SK-N-SH (cell line): ENCODE measurements at regions not wholly inside any gene's neighbourhood (a gene's known extent, or its start where the extent isn't known, plus 50 kb on each side); places are given as distances from the start of the nearest gene placed in this dataset.

Source experiments
- CTCF ChIA-PET: fragments of 300-600, 350-600 bp; formaldehyde crosslinking; extraction: SDS; loops from one replicate; lab custom pipeline; 2021; lab: Yijun Ruan, JAX
- POLR2A ChIA-PET: fragments of 350-600 bp; sonication (Branson Sonifier 250); formaldehyde crosslinking; extraction: SDS; loops from one replicate; lab custom pipeline; 2020; ENCODE audit warnings: antibody characterized with exemption, inconsistent platforms; lab: Yijun Ruan, JAX
- DNase-seq: peaks from one replicate; pipeline ENCODE4 v3.0.0; 2012
- H2AFZ ChIP-seq: fragments of 200-600 bp; sonication (generic); 2 replicates; pipeline ENCODE4 v1.8.1; 2016; ENCODE audit warnings: antibody characterized with exemption, mild to moderate bottlenecking, low read depth
- H3F3A ChIP-seq: fragments of 200-600 bp; sonication (generic); replicated peaks from 2 replicates; pipeline ENCODE3; 2016; ENCODE audit warnings: antibody characterized with exemption, mild to moderate bottlenecking; ENCODE audit not compliant: insufficient read depth
- H3K27ac ChIP-seq, 2 experiments: fragments of 200-500 bp in 1 of 2; fragments of 200-600 bp in 1 of 2; sonication (Bioruptor generic) in 1 of 2; sonication (generic), shearing (Covaris generic) in 1 of 2; 2 replicates each; pipeline versions ENCODE4 v1.5.1 to v1.6.1; 2014 to 2016; ENCODE audit warnings: low read depth in 2 of 2, inconsistent platforms in 1 of 2, low read length in 1 of 2, mild to moderate bottlenecking in 1 of 2, mixed read lengths in 1 of 2
- H3K27me3 ChIP-seq: fragments of 200-600 bp; sonication (generic), shearing (Covaris generic); 2 replicates; pipeline ENCODE4 v1.6.1; 2016; ENCODE audit warnings: mixed run types; ENCODE audit not compliant: insufficient read depth
- H3K36me3 ChIP-seq, 2 experiments: fragments of 200-500 bp in 1 of 2; fragments of 200-600 bp in 1 of 2; sonication (Bioruptor generic) in 1 of 2; sonication (generic) in 1 of 2; replicated peaks in 1 of 2; 2 replicates each; pipeline versions ENCODE3 to v1.5.1; 2014 to 2016; ENCODE audit warnings: low read length in 1 of 2, mild to moderate bottlenecking in 1 of 2; ENCODE audit not compliant: insufficient read depth in 2 of 2, control insufficient read depth in 1 of 2
- H3K4me1 ChIP-seq, 2 experiments: fragments of 200-500 bp in 1 of 2; fragments of 200-600 bp in 1 of 2; sonication (Bioruptor generic) in 1 of 2; sonication (generic), shearing (Covaris generic) in 1 of 2; 2 replicates each; pipeline versions ENCODE4 v1.5.1 to v1.6.1; 2014 to 2016; ENCODE audit warnings: low read depth in 1 of 2, low read length in 1 of 2, mixed run types in 1 of 2; ENCODE audit not compliant: insufficient read depth in 2 of 2, control insufficient read depth in 1 of 2
- H3K4me2 ChIP-seq: fragments of 200-600 bp; sonication (generic), shearing (Covaris generic); 2 replicates; pipeline ENCODE4 v1.6.1; 2017; ENCODE audit warnings: mixed run types
- H3K4me3 ChIP-seq, 2 experiments: fragments of 200-500 bp in 1 of 2; fragments of 200-600 bp in 1 of 2; sonication (Bioruptor generic) in 1 of 2; sonication (generic), shearing (Covaris generic) in 1 of 2; 2 replicates each; pipeline versions ENCODE4 v1.5.1 to v1.8.1; 2014 to 2016; ENCODE audit warnings: low read depth in 2 of 2, inconsistent platforms in 1 of 2, low read length in 1 of 2, mild to moderate bottlenecking in 1 of 2, mixed read lengths in 1 of 2, moderate library complexity in 1 of 2
- H3K79me2 ChIP-seq: fragments of 200-600 bp; sonication (generic); 2 replicates; pipeline ENCODE4 v1.8.1; 2017; ENCODE audit warnings: mild to moderate bottlenecking; ENCODE audit not compliant: insufficient read depth
- H3K9ac ChIP-seq: fragments of 200-600 bp; sonication (generic); 2 replicates; pipeline ENCODE4 v1.6.1; 2017; ENCODE audit warnings: mixed run types
- H3K9me2 ChIP-seq: fragments of 200-600 bp; sonication (generic); 2 replicates; pipeline ENCODE4 v1.6.1; 2017; ENCODE audit warnings: mixed run types
- H3K9me3 ChIP-seq: fragments of 200-600 bp; sonication (generic); 2 replicates; pipeline ENCODE4 v1.6.1; 2017; ENCODE audit warnings: mixed run types, mild to moderate bottlenecking, moderate library complexity
- H4K20me1 ChIP-seq: fragments of 200-600 bp; sonication (generic); 2 replicates; pipeline ENCODE4 v1.6.1; 2017; ENCODE audit warnings: mild to moderate bottlenecking, mixed run types; ENCODE audit not compliant: insufficient read depth
- CHD2 ChIP-seq: fragments of 150-350 bp; IDR thresholded peaks from 2 replicates; pipeline ENCODE4 v1.6.1; 2018; ENCODE audit warnings: low read length; ENCODE audit not compliant: partially characterized antibody
- ELF1 ChIP-seq: IDR thresholded peaks from 2 replicates; pipeline ENCODE4 v1.4.0; 2012
- EP300 ChIP-seq, 2 experiments: IDR thresholded peaks; 2 replicates each; pipeline versions ENCODE4 v1.4.0 to v1.6.1; 2012; ENCODE audit warnings: borderline replicate concordance in 1 of 2, low read depth in 1 of 2, low read length in 1 of 2
- EZH2phosphoT487 ChIP-seq: fragments of 200-600 bp; sonication (generic); IDR thresholded peaks from 2 replicates; pipeline ENCODE4 v1.6.1; 2017; ENCODE audit warnings: low read depth, mixed run types, mild to moderate bottlenecking, antibody characterized with exemption, moderate library complexity, borderline replicate concordance
- FOXJ3 ChIP-seq: sonication (generic); formaldehyde crosslinking; IDR thresholded peaks from 2 replicates; pipeline ENCODE4 v1.5.1; 2020; ENCODE audit warnings: mild to moderate bottlenecking, missing genetic modification reagents
- FOXM1 ChIP-seq: IDR thresholded peaks from 2 replicates; pipeline ENCODE4 v1.4.0; 2012; ENCODE audit warnings: low read depth, mild to moderate bottlenecking
- GABPA ChIP-seq: IDR thresholded peaks from 2 replicates; pipeline ENCODE4 v1.4.0; 2012; ENCODE audit warnings: low read depth, mild to moderate bottlenecking
- IRF3 ChIP-seq: fragments of 150-350 bp; IDR thresholded peaks from 2 replicates; pipeline ENCODE4 v1.6.1; 2016; ENCODE audit warnings: mild to moderate bottlenecking, low read depth, low read length
- JUND ChIP-seq: IDR thresholded peaks from 2 replicates; pipeline ENCODE4 v1.4.0; 2012
- MEF2A ChIP-seq: IDR thresholded peaks from 2 replicates; pipeline ENCODE4 v1.4.0; 2012; ENCODE audit warnings: low read depth, borderline replicate concordance
- NFIC ChIP-seq: IDR thresholded peaks from 2 replicates; pipeline ENCODE4 v1.4.0; 2012; ENCODE audit warnings: borderline replicate concordance
- NRF1 ChIP-seq: IDR thresholded peaks from 2 replicates; pipeline ENCODE4 v1.6.1; 2012; ENCODE audit warnings: low read depth, mild to moderate bottlenecking, low read length
- RCOR1 ChIP-seq: fragments of 150-350 bp; IDR thresholded peaks from 2 replicates; pipeline ENCODE4 v1.6.1; 2017; ENCODE audit warnings: antibody characterized with exemption, low read length
- RFX5 ChIP-seq: IDR thresholded peaks from 2 replicates; pipeline ENCODE4 v1.6.1; 2012; ENCODE audit warnings: mild to moderate bottlenecking, improper control_type of control experiment, low read length
- RXRA ChIP-seq: IDR thresholded peaks from 2 replicates; pipeline ENCODE4 v1.4.0; 2012; ENCODE audit warnings: low read depth, mild to moderate bottlenecking, borderline replicate concordance
- SIN3A ChIP-seq: IDR thresholded peaks from 2 replicates; pipeline ENCODE4 v1.6.1; 2012; ENCODE audit warnings: low read depth, mild to moderate bottlenecking, low read length, moderate library complexity, borderline replicate concordance
- SMC3 ChIP-seq: IDR thresholded peaks from 2 replicates; pipeline ENCODE4 v1.6.1; 2012; ENCODE audit warnings: low read depth, low read length, improper control_type of control experiment
- TCF12 ChIP-seq: IDR thresholded peaks from 2 replicates; pipeline ENCODE4 v1.4.0; 2012
- YY1 ChIP-seq: IDR thresholded peaks from 2 replicates; pipeline ENCODE4 v1.4.0; 2012; ENCODE audit warnings: low read depth, mild to moderate bottlenecking
- WGBS: methylation state at CpG from one replicate; pipeline ENCODE4 v1.1.6; 2017; ENCODE audit warnings: low lambda C conversion rate; 5-methylcytosine and 5-hydroxymethylcytosine counted together
- TF ChIP-seq, protein P1 (sequence below): IDR thresholded peaks from 2 replicates; pipeline ENCODE4; 2012
- TF ChIP-seq, protein P2 (sequence below): IDR thresholded peaks from 2 replicates; pipeline ENCODE4 v1.4.0; 2012; ENCODE audit warnings: low read depth

DNA sequence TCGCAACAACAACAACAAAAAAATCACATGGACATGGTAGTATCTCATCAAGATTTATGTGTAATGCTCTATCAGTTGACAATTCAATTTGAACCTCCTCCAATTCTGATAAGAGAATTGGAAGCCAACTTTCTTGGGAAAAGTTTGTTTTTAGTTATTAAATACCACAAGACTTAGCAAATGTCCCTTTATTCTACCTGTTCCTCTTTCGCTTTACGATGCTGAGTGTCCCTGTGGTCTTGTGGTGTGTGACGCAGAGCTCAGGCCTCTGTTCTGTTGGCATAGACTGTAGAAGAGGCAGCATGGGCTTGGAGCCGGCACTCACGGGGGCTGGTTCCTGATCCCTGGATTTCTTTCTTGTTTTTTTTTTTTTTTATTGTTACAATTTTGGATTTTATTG lies 76.7 kb downstream of the PSMB1 start:
- Histone ChIP-seq H3K9me2 (no peaks in the 10 kb centered on the region), H3K27me3 (no peaks in the 10 kb centered on the region; the same call in 1 of the 2 replicates), H3F3A (no peaks in the 10 kb centered on the region), H4K20me1 (no peaks in the 10 kb centered on the region), H3K4me2 (no peak overlapping the region), H3K36me3 (no peaks in the 10 kb centered on the region), H3K9me3 (no peaks in the 10 kb centered on the region), H3K27ac (no peak overlapping the region), H2AFZ (no peak overlapping the region), H3K79me2 (no peaks in the 10 kb centered on the region), H3K4me1 (peaks cover 0 to 3% of the 10 kb centered on the region in 2 experiments; a peak in 1 of 4 replicates), H3K9ac (no peak overlapping the region), H3K4me3 (no peak overlapping the region)
- ChIA-PET POLR2A (no interaction called here), CTCF (no interaction called here)
- DNase-seq = no peak
- TF ChIP-seq RXRA (no peak), EZH2phosphoT487 (no peak), RCOR1 (no peak), GABPA (no peak), CHD2 (no peak), NRF1 (no peak), JUND (no peak), YY1 (no peak), SIN3A (no peak), EP300 (IDR thresholded peaks at IDR 0.05; ENCODE audit: borderline replicate concordance in 1 of 2, low read depth in 1 of 2, low read length in 1 of 2) (no peak), SMC3 (no peak)
- TF ChIP-seq, protein P1, sequence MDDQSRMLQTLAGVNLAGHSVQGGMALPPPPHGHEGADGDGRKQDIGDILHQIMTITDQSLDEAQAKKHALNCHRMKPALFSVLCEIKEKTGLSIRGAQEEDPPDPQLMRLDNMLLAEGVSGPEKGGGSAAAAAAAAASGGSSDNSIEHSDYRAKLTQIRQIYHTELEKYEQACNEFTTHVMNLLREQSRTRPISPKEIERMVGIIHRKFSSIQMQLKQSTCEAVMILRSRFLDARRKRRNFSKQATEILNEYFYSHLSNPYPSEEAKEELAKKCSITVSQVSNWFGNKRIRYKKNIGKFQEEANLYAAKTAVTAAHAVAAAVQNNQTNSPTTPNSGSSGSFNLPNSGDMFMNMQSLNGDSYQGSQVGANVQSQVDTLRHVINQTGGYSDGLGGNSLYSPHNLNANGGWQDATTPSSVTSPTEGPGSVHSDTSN = no peak
- WGBS = 76% methylated on average over 6 of the region's 6 CpGs

DNA sequence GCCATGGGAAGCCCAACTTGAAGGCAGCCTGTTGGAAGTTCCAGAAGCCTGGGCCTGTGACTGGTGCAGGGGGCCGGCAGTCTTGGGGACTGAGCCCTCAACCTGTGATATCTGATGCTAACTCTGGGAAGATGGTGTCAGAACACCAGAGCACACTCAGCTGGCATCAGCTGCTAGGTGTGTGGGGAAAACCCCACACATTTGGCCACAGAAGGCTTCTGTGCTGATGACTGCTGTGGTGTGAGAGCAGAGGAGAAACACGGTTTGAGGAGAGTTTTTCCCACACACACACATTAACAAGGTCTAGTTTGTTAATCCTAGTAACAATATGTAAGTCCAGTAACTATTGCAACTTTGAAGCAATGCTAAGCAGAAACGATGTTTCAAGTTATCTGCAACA lies 78.0 kb downstream of the PSMB1 start:
- DNase-seq = no peak
- Histone ChIP-seq H3K27me3 (no peaks in the 10 kb centered on the region; the same call in 1 of the 2 replicates), H2AFZ (no peak overlapping the region), H3K4me3 (no peak overlapping the region), H3K79me2 (no peaks in the 10 kb centered on the region), H3F3A (no peaks in the 10 kb centered on the region), H3K9ac (no peak overlapping the region), H3K36me3 (no peaks in the 10 kb centered on the region), H3K9me3 (no peaks in the 10 kb centered on the region), H3K27ac (no peak overlapping the region), H3K9me2 (no peaks in the 10 kb centered on the region), H3K4me2 (no peak overlapping the region), H4K20me1 (no peaks in the 10 kb centered on the region), H3K4me1 (peaks cover 0 to 3% of the 10 kb centered on the region in 2 experiments; a peak in 1 of 4 replicates)
- CTCF ChIA-PET = no interaction called here
- WGBS = 20% methylated on average over 3 of the region's 3 CpGs
- TF ChIP-seq SMC3 (no peak), ELF1 (no peak)
- POLR2A ChIA-PET = no interaction called here

- H3K4me2 ChIP-seq = no peak overlapping the region
- H3F3A ChIP-seq = no peaks in the 10 kb centered on the region
- ChIA-PET CTCF (no interaction called here), POLR2A (no interaction called here)
- TF ChIP-seq IRF3 = no peak
- TF ChIP-seq RFX5 = no peak
- TF ChIP-seq YY1 = no peak
- TF ChIP-seq FOXJ3 (CRISPR knock-in tag) = no peak
- no peak for TF ChIP-seq NFIC
- TF ChIP-seq, protein P1 = no peak
- TF ChIP-seq ELF1 = no peak
- TF ChIP-seq RXRA = no peak
- no peak for TF ChIP-seq MEF2A
- TF ChIP-seq TCF12 = no peak
- no peak for TF ChIP-seq CHD2
- no peak for TF ChIP-seq FOXM1
- TF ChIP-seq, protein P2, sequence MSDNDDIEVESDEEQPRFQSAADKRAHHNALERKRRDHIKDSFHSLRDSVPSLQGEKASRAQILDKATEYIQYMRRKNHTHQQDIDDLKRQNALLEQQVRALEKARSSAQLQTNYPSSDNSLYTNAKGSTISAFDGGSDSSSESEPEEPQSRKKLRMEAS = no peak
- TF ChIP-seq RCOR1 = no peak
- no peak for TF ChIP-seq SMC3
- no peaks in the 10 kb centered on the region for H3K36me3 ChIP-seq
- H3K79me2 ChIP-seq = no peaks in the 10 kb centered on the region
- H3K4me1 ChIP-seq = peaks cover 0 to 3% of the 10 kb centered on the region in 2 experiments; a peak in 1 of 4 replicates
- no peaks in the 10 kb centered on the region for H3K9me2 ChIP-seq
- no peak overlapping the region for H2AFZ ChIP-seq
- 76% methylated on average over 7 of the region's 7 CpGs for WGBS
- H3K27me3 ChIP-seq = no peaks in the 10 kb centered on the region; the same call in 1 of the 2 replicates
- no peaks in the 10 kb centered on the region for H3K9me3 ChIP-seq
- no peaks in the 10 kb centered on the region for H4K20me1 ChIP-seq
- no peak overlapping the region for H3K4me3 ChIP-seq
- no peak for DNase-seq
- H3K27ac ChIP-seq = no peak overlapping the region
- H3K9ac ChIP-seq = no peak overlapping the region
Observed at GRCh38 chr6:170473801-170474200, 79.3 kb downstream of the PSMB1 start.
